ENCODE measurements at regions not wholly inside any gene's neighbourhood (a gene's known extent, or its start where the extent isn't known, plus 50 kb on each side); places are given as distances from the start of the nearest gene placed in this dataset.

DNA sequence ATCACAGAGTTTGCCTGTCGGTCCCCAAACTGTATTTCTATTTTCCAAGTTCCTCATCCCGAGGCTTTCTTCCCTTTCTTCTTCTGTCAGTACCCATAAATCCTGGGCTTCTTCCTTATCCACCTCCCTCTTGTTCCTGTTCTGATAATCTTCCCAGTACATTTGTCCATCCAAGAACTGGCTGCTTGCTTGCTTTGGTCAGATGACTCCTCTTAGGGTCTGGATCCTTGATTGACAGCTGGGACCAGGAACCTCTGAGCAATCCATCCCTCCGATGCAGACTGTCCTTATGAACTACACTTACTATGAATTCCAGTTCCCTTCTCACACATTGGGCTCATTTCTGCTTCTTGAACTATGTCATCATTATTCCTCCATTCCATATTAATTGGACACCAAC, 275.3 kb upstream of the CITED2 start (continued):
- TF ChIP-seq ZSCAN32 (CRISPR knock-in tag; IDR thresholded peaks at IDR 0.05) (no peak), EHMT2 (IDR thresholded peaks at IDR 0.05) (peak; percentile 32; the same call in 1 of the 2 replicates), PML (IDR thresholded peaks at IDR 0.05; ENCODE audit: low read length) (no peak), CBFA2T3 (IDR thresholded peaks at IDR 0.05) (peak; percentile 13; the same call in 1 of the 2 replicates)

DNA sequence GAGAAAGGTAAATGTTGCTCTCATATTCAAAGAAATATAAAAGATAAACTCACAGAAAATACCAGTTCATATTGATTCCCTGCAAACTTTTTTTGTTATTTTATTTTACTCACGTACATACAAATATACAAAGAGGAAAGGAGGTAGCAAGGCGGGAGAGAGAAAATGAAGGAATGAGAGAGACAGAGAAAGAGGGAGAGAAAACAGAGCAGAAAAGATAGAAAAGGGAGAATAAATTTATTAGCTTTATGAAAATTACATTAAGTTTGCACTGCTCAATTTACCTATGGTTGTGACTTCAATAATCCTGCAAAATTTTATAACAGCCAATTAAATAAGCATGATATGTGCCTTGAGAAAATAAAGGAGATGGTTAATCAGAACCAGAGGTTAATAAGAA, 274.7 kb upstream of the CITED2 start:
- no peaks in the 10 kb centered on the region for H3K79me2 ChIP-seq (ENCODE audit: control insufficient read depth, insufficient read depth, low read length)
- ATAC-seq (no peak), FAIRE-seq (no peak), DNase-seq (ENCODE audit: extremely low read depth in 1 of 4, low spot score in 3 of 4) (no peak)
- no peaks in the 10 kb centered on the region for H3K27me3 ChIP-seq (ENCODE audit: control insufficient read depth in 2 of 2, insufficient read depth in 2 of 2, low read length in 2 of 2)
- TF ChIP-seq, protein P1, sequence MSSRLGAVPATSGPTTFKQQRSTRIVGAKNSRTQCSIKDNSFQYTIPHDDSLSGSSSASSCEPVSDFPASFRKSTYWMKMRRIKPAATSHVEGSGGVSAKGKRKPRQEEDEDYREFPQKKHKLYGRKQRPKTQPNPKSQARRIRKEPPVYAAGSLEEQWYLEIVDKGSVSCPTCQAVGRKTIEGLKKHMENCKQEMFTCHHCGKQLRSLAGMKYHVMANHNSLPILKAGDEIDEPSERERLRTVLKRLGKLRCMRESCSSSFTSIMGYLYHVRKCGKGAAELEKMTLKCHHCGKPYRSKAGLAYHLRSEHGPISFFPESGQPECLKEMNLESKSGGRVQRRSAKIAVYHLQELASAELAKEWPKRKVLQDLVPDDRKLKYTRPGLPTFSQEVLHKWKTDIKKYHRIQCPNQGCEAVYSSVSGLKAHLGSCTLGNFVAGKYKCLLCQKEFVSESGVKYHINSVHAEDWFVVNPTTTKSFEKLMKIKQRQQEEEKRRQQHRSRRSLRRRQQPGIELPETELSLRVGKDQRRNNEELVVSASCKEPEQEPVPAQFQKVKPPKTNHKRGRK (tag; IDR thresholded peaks at IDR 0.05) = peak; percentile 91
- TF ChIP-seq GTF2E2 (tag; IDR thresholded peaks at IDR 0.05) (peak; percentile 15; the same call in 1 of the 2 replicates), THRAP3 (IDR thresholded peaks at IDR 0.05; ENCODE audit: borderline replicate concordance) (0 out of 2 replicates have a peak, but pooled peaks have one; percentile 32), SMARCA5 (IDR thresholded peaks at IDR 0.05) (no peak)
- TF ChIP-seq, protein P2, sequence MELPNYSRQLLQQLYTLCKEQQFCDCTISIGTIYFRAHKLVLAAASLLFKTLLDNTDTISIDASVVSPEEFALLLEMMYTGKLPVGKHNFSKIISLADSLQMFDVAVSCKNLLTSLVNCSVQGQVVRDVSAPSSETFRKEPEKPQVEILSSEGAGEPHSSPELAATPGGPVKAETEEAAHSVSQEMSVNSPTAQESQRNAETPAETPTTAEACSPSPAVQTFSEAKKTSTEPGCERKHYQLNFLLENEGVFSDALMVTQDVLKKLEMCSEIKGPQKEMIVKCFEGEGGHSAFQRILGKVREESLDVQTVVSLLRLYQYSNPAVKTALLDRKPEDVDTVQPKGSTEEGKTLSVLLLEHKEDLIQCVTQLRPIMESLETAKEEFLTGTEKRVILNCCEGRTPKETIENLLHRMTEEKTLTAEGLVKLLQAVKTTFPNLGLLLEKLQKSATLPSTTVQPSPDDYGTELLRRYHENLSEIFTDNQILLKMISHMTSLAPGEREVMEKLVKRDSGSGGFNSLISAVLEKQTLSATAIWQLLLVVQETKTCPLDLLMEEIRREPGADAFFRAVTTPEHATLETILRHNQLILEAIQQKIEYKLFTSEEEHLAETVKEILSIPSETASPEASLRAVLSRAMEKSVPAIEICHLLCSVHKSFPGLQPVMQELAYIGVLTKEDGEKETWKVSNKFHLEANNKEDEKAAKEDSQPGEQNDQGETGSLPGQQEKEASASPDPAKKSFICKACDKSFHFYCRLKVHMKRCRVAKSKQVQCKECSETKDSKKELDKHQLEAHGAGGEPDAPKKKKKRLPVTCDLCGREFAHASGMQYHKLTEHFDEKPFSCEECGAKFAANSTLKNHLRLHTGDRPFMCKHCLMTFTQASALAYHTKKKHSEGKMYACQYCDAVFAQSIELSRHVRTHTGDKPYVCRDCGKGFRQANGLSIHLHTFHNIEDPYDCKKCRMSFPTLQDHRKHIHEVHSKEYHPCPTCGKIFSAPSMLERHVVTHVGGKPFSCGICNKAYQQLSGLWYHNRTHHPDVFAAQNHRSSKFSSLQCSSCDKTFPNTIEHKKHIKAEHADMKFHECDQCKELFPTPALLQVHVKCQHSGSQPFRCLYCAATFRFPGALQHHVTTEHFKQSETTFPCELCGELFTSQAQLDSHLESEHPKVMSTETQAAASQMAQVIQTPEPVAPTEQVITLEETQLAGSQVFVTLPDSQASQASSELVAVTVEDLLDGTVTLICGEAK (IDR thresholded peaks at IDR 0.05) = peak; percentile 15; the same call in 1 of the 2 replicates
- TF ChIP-seq, protein P2 (CRISPR knock-in tag; IDR thresholded peaks at IDR 0.05) = no peak
- H3K27ac ChIP-seq (ENCODE audit: extremely low read depth, low read depth, low read length) = peak overlapping the region; percentile 84; the same call in 2 of the 3 replicates
- no peaks in the 10 kb centered on the region for H3K36me3 ChIP-seq (ENCODE audit: control insufficient read depth, insufficient read depth, low read length)
- H3K4me1 ChIP-seq (replicated peaks in 1 of 2; ENCODE audit: control insufficient read depth in 2 of 2, insufficient read depth in 2 of 2, low read length in 2 of 2) = peaks cover 20 to 48% of the 10 kb centered on the region in 2 experiments
- 64% methylated on average over 2 of the region's 2 CpGs for WGBS (ENCODE audit: insufficient coverage, low coverage, missing lambda C conversion rate)
- H2AFZ ChIP-seq (ENCODE audit: low read depth, low read length) = peak overlapping the region; percentile 87
- no peak overlapping the region for H3K4me3 ChIP-seq
- in situ Hi-C loops (cut with MboI) (no loop called here), intact Hi-C loops (cut with micrococcal nuclease) (loop anchor here (5.0 kb wide), 3 partner anchors 62 to 202 kb away; no protein-coding TSS in a partner anchor)
- no peaks in the 10 kb centered on the region for H4K20me1 ChIP-seq (replicated peaks; ENCODE audit: control insufficient read depth, insufficient read depth, low read length)
- no peaks in the 10 kb centered on the region for H3K9me3 ChIP-seq (replicated peaks; ENCODE audit: control insufficient read depth, insufficient read depth, low read depth, low read length)
- ChIA-PET POLR2A (interaction anchor here (0.8 to 2.1 kb wide), 3 partner anchors 12 to 113 kb away, joined by 3 to 14 read pairs (median 4); no protein-coding TSS in a partner anchor), CTCF (ENCODE audit: low intra/inter-chr PET ratio) (no interaction called here)
- no TSS peak for BruUV-seq (replicated peaks)
- H3K9ac ChIP-seq (ENCODE audit: insufficient read depth in 1 of 2, low read depth in 2 of 2, low read length in 2 of 2) = peak overlapping the region in 1 of 2 experiments; percentile 66; a peak in 2 of 4 replicates
- H3K4me2 ChIP-seq (ENCODE audit: insufficient read depth, low read length) = no peak overlapping the region
- no peaks in the 10 kb centered on the region for H3K9me1 ChIP-seq (ENCODE audit: control insufficient read depth, insufficient read depth, low read length)

Data from K562 (cell line).